ENCODE measurements at regions not wholly inside any gene's neighbourhood (a gene's known extent, or its start where the extent isn't known, plus 50 kb on each side); places are given as distances from the start of the nearest gene placed in this dataset.

DNA sequence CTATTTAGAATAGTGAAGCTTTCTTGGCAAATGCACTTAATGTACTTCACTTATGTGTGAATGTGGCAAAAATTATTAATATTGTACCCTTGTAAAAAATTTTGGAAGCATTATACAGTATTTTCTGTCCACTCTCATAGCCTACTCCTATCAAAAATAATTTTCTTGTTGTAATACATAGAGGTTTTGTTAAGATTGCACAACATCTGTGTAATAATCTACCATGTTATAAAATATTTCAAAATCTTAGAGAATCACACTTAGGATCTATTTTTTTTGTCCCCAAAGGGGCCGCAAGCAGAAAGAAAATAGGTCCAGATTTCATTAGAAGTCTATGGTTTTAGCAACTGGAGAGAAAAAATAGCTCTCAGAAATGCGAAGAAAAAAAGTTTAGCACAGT, 945.9 kb downstream of the CDH18 start:
- no peak for TF ChIP-seq ZFX (IDR thresholded peaks at IDR 0.05; ENCODE audit: borderline replicate concordance)
- TF ChIP-seq, protein P1, sequence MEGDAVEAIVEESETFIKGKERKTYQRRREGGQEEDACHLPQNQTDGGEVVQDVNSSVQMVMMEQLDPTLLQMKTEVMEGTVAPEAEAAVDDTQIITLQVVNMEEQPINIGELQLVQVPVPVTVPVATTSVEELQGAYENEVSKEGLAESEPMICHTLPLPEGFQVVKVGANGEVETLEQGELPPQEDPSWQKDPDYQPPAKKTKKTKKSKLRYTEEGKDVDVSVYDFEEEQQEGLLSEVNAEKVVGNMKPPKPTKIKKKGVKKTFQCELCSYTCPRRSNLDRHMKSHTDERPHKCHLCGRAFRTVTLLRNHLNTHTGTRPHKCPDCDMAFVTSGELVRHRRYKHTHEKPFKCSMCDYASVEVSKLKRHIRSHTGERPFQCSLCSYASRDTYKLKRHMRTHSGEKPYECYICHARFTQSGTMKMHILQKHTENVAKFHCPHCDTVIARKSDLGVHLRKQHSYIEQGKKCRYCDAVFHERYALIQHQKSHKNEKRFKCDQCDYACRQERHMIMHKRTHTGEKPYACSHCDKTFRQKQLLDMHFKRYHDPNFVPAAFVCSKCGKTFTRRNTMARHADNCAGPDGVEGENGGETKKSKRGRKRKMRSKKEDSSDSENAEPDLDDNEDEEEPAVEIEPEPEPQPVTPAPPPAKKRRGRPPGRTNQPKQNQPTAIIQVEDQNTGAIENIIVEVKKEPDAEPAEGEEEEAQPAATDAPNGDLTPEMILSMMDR (IDR thresholded peaks at IDR 0.05): no peak

Data from 22Rv1 (cell line).